Mesenchymal stem cell (in vitro differentiated cells and primary cell): ENCODE measurements at regions not wholly inside any gene's neighbourhood (a gene's known extent, or its start where the extent isn't known, plus 50 kb on each side); places are given as distances from the start of the nearest gene placed in this dataset.

Source experiments
- DNase-seq: peaks from one replicate; pipeline ENCODE4 v3.0.0-alpha.2; 2013
- H2AFZ ChIP-seq: one replicate; pipeline ENCODE4 v1.6.1; 2013; ENCODE audit warnings: low read depth, mild to moderate bottlenecking, control low read depth, inconsistent platforms, low read length, moderate library complexity
- H2AK5ac ChIP-seq: 2 replicates; pipeline ENCODE4 v1.6.1; 2013; ENCODE audit warnings: low read length, moderate library complexity, mild to moderate bottlenecking, inconsistent platforms; ENCODE audit not compliant: severe bottlenecking
- H2BK120ac ChIP-seq: one replicate; pipeline ENCODE4 v1.6.1; 2013; ENCODE audit warnings: low read depth, mild to moderate bottlenecking, inconsistent platforms, low read length, moderate library complexity
- H2BK12ac ChIP-seq, 2 experiments: one replicate each; pipeline ENCODE4 v1.6.1; 2013; ENCODE audit warnings: inconsistent platforms in 2 of 2, low read length in 2 of 2, mild to moderate bottlenecking in 2 of 2, moderate library complexity in 2 of 2, control low read depth in 1 of 2
- H2BK15ac ChIP-seq: one replicate; pipeline ENCODE4 v1.6.1; 2013; ENCODE audit warnings: mild to moderate bottlenecking, low read depth, inconsistent platforms; ENCODE audit not compliant: poor library complexity, severe bottlenecking
- H2BK5ac ChIP-seq: 2 replicates; pipeline ENCODE4 v1.6.1; 2013; ENCODE audit warnings: low read depth, mild to moderate bottlenecking, low read length, control low read depth, inconsistent platforms; ENCODE audit not compliant: poor library complexity, severe bottlenecking
- H3K14ac ChIP-seq, 2 experiments: one replicate each; pipeline ENCODE4 v1.6.1; 2013; ENCODE audit warnings: inconsistent platforms in 2 of 2, low read length in 2 of 2, control low read depth in 1 of 2, mild to moderate bottlenecking in 1 of 2, moderate library complexity in 1 of 2
- H3K18ac ChIP-seq, 2 experiments: one replicate each; pipeline ENCODE4 v1.6.1; 2013; ENCODE audit warnings: inconsistent platforms in 2 of 2, low read length in 2 of 2, control low read depth in 1 of 2, low read depth in 1 of 2, mild to moderate bottlenecking in 1 of 2
- H3K23ac ChIP-seq, 2 experiments: one replicate each; pipeline ENCODE4 v1.6.1; 2013; ENCODE audit warnings: inconsistent platforms in 2 of 2, low read length in 2 of 2, mild to moderate bottlenecking in 2 of 2, moderate library complexity in 2 of 2, control low read depth in 1 of 2
- H3K27ac ChIP-seq: 2 replicates; pipeline ENCODE4 v1.5.1; 2013; ENCODE audit warnings: mild to moderate bottlenecking, moderate library complexity, low read length, control low read depth, inconsistent platforms; ENCODE audit not compliant: poor library complexity, severe bottlenecking
- H3K27me3 ChIP-seq, 2 experiments: 2 replicates each; pipeline versions ENCODE4 v1.6.1 to v1.7.0; 2013; ENCODE audit warnings: low read length in 2 of 2, mild to moderate bottlenecking in 2 of 2, moderate library complexity in 2 of 2, control low read depth in 1 of 2, inconsistent platforms in 1 of 2; ENCODE audit not compliant: control insufficient read depth in 1 of 2, insufficient read depth in 1 of 2
- H3K36me3 ChIP-seq, 2 experiments: 2 replicates each; pipeline versions ENCODE4 v1.6.1 to v1.7.0; 2013; ENCODE audit warnings: low read length in 2 of 2, control low read depth in 1 of 2, inconsistent platforms in 1 of 2, low read depth in 1 of 2, mild to moderate bottlenecking in 1 of 2; ENCODE audit not compliant: insufficient read depth in 2 of 2, control insufficient read depth in 1 of 2
- H3K4ac ChIP-seq, 2 experiments: one replicate each; pipeline ENCODE4 v1.6.1; 2013; ENCODE audit warnings: inconsistent platforms in 2 of 2, low read length in 2 of 2, mild to moderate bottlenecking in 2 of 2, moderate library complexity in 2 of 2, control low read depth in 1 of 2, low read depth in 1 of 2
- H3K4me1 ChIP-seq: 2 replicates; pipeline ENCODE4 v1.6.1; 2013; ENCODE audit warnings: low read depth, low read length, control low read depth; ENCODE audit not compliant: control insufficient read depth, insufficient read depth
- H3K4me2 ChIP-seq: 2 replicates; pipeline ENCODE4 v1.6.1; 2013; ENCODE audit warnings: low read length, mild to moderate bottlenecking, inconsistent platforms; ENCODE audit not compliant: poor library complexity, severe bottlenecking
- H3K4me3 ChIP-seq, 2 experiments: 2 replicates each; pipeline versions ENCODE4 v1.5.1 to v1.7.0; 2013; ENCODE audit warnings: low read length in 2 of 2, mild to moderate bottlenecking in 2 of 2, control low read depth in 1 of 2, low read depth in 1 of 2; ENCODE audit not compliant: insufficient read depth in 1 of 2
- H3K79me1 ChIP-seq: replicated peaks from 2 replicates; pipeline ENCODE4 v1.6.1; 2013; ENCODE audit warnings: mild to moderate bottlenecking, control low read depth, low read length, inconsistent platforms; ENCODE audit not compliant: poor library complexity, severe bottlenecking
- H3K9ac ChIP-seq: 2 replicates; pipeline ENCODE4 v1.7.0; 2013; ENCODE audit warnings: mild to moderate bottlenecking, low read length, moderate library complexity
- H3K9me3 ChIP-seq: 2 replicates; pipeline ENCODE4 v1.7.0; 2013; ENCODE audit warnings: mild to moderate bottlenecking, low read length; ENCODE audit not compliant: control insufficient read depth
- H4K8ac ChIP-seq: one replicate; pipeline ENCODE4 v1.6.1; 2013; ENCODE audit warnings: inconsistent platforms, mild to moderate bottlenecking, low read length, moderate library complexity
- H4K91ac ChIP-seq: one replicate; pipeline ENCODE4 v1.6.1; 2013; ENCODE audit warnings: mild to moderate bottlenecking, low read length, inconsistent platforms
- WGBS: methylation state at CpG from one replicate; pipeline ENCODE4 v1.1.7; 2013; ENCODE audit warnings: mixed read lengths; 5-methylcytosine and 5-hydroxymethylcytosine counted together

GRCh38 chr16:58931436-58931835, 197.3 kb upstream of the GOT2 start:
- no peak overlapping the region for H3K4ac ChIP-seq
- no peak overlapping the region for H4K91ac ChIP-seq
- H3K14ac ChIP-seq: no peak overlapping the region
- no peaks in the 10 kb centered on the region for H3K9me3 ChIP-seq
- H4K8ac ChIP-seq: no peak overlapping the region
- H2BK12ac ChIP-seq: no peak overlapping the region
- no peak overlapping the region for H3K23ac ChIP-seq
- H3K79me1 ChIP-seq: no peaks in the 10 kb centered on the region
- no peaks in the 10 kb centered on the region for H3K27me3 ChIP-seq
- H3K36me3 ChIP-seq: no peaks in the 10 kb centered on the region
- H3K18ac ChIP-seq: no peak overlapping the region
- no peak overlapping the region for H2BK15ac ChIP-seq
- 96% methylated on average over 3 of the region's 4 CpGs for WGBS
- no peak overlapping the region for H2AFZ ChIP-seq
- no peaks in the 10 kb centered on the region for H3K4me1 ChIP-seq
- no peak for DNase-seq
- no peak overlapping the region for H3K4me3 ChIP-seq
- no peak overlapping the region for H3K27ac ChIP-seq
- H3K9ac ChIP-seq: no peak overlapping the region
- no peak overlapping the region for H2BK5ac ChIP-seq
- H2AK5ac ChIP-seq: no peak overlapping the region
- H3K4me2 ChIP-seq: no peak overlapping the region
- H2BK120ac ChIP-seq: no peak overlapping the region

- no peaks in the 10 kb centered on the region for H3K36me3 ChIP-seq
- H2AFZ ChIP-seq: no peak overlapping the region
- WGBS: 100% methylated on average over 1 of the region's 2 CpGs
- H3K4me1 ChIP-seq: no peaks in the 10 kb centered on the region
- H3K23ac ChIP-seq: no peak overlapping the region
- H3K27me3 ChIP-seq: no peaks in the 10 kb centered on the region
- DNase-seq: no peak
- no peak overlapping the region for H2BK15ac ChIP-seq
- H3K4me2 ChIP-seq: no peak overlapping the region
- H2BK5ac ChIP-seq: no peak overlapping the region
- no peak overlapping the region for H2AK5ac ChIP-seq
- H4K8ac ChIP-seq: no peak overlapping the region
- no peak overlapping the region for H3K9ac ChIP-seq
- H3K18ac ChIP-seq: no peak overlapping the region
- H4K91ac ChIP-seq: no peak overlapping the region
- H2BK120ac ChIP-seq: no peak overlapping the region
- H3K27ac ChIP-seq: no peak overlapping the region
- H3K4ac ChIP-seq: no peak overlapping the region
- H3K79me1 ChIP-seq: no peaks in the 10 kb centered on the region
- H3K14ac ChIP-seq: no peak overlapping the region
- no peak overlapping the region for H2BK12ac ChIP-seq
- no peak overlapping the region for H3K4me3 ChIP-seq
- no peaks in the 10 kb centered on the region for H3K9me3 ChIP-seq
Observed at GRCh38 chr16:58923094-58923493, 189.0 kb upstream of the GOT2 start.

GRCh38 chr16:58913456-58913855, 179.3 kb upstream of the GOT2 start:
- Histone ChIP-seq H3K18ac (no peak overlapping the region), H3K14ac (no peak overlapping the region), H3K27ac (no peak overlapping the region), H4K91ac (no peak overlapping the region), H3K4me2 (no peak overlapping the region), H3K79me1 (no peaks in the 10 kb centered on the region), H3K9ac (no peak overlapping the region), H3K4ac (no peak overlapping the region), H2BK120ac (no peak overlapping the region), H3K36me3 (no peaks in the 10 kb centered on the region), H2AFZ (no peak overlapping the region), H2BK5ac (no peak overlapping the region), H3K4me3 (no peak overlapping the region), H3K23ac (no peak overlapping the region), H2BK12ac (no peak overlapping the region), H3K4me1 (no peaks in the 10 kb centered on the region), H2BK15ac (no peak overlapping the region), H3K27me3 (no peaks in the 10 kb centered on the region), H2AK5ac (no peak overlapping the region), H3K9me3 (no peaks in the 10 kb centered on the region), H4K8ac (no peak overlapping the region)
- DNase-seq: no peak
- 79% methylated on average over 4 of the region's 4 CpGs for WGBS

GRCh38 chr16:58912571-58912970, 178.5 kb upstream of the GOT2 start:
- H2AFZ ChIP-seq: no peak overlapping the region
- H3K4me1 ChIP-seq: no peaks in the 10 kb centered on the region
- no peak overlapping the region for H3K23ac ChIP-seq
- no peak overlapping the region for H2BK120ac ChIP-seq
- H2AK5ac ChIP-seq: no peak overlapping the region
- H3K4me2 ChIP-seq: no peak overlapping the region
- no peak overlapping the region for H2BK15ac ChIP-seq
- no peaks in the 10 kb centered on the region for H3K27me3 ChIP-seq
- H3K9ac ChIP-seq: no peak overlapping the region
- H3K9me3 ChIP-seq: no peaks in the 10 kb centered on the region
- no peak overlapping the region for H4K91ac ChIP-seq
- no peak for DNase-seq
- H4K8ac ChIP-seq: no peak overlapping the region
- H3K18ac ChIP-seq: no peak overlapping the region
- H2BK5ac ChIP-seq: no peak overlapping the region
- H3K36me3 ChIP-seq: no peaks in the 10 kb centered on the region
- H3K4me3 ChIP-seq: no peak overlapping the region
- no peak overlapping the region for H3K27ac ChIP-seq
- H3K14ac ChIP-seq: no peak overlapping the region
- no peak overlapping the region for H2BK12ac ChIP-seq
- H3K79me1 ChIP-seq: no peaks in the 10 kb centered on the region
- no peak overlapping the region for H3K4ac ChIP-seq
